Mesothelial cell of epicardium (in vitro differentiated cells): ENCODE measurements at regions not wholly inside any gene's neighbourhood (a gene's known extent, or its start where the extent isn't known, plus 50 kb on each side); places are given as distances from the start of the nearest gene placed in this dataset.

Experiments used
- DNase-seq, 2 experiments: peaks; one replicate each; pipeline ENCODE4 v3.0.0; 2021; ENCODE audit warnings: low spot score in 2 of 2; ENCODE audit not compliant: unreplicated experiment in 2 of 2
- H3K27ac Mint-ChIP-seq: 2 replicates; pipeline ENCODE4 v1.8.0; 2021; ENCODE audit warnings: mixed read lengths
- H3K27me3 Mint-ChIP-seq: 2 replicates; pipeline ENCODE4 v1.8.0; 2021; ENCODE audit warnings: low read depth, mixed read lengths
- H3K36me3 Mint-ChIP-seq: 2 replicates; pipeline ENCODE4 v1.8.0; 2021; ENCODE audit warnings: mixed read lengths
- H3K4me1 Mint-ChIP-seq: 2 replicates; pipeline ENCODE4 v1.8.0; 2021; ENCODE audit warnings: mixed read lengths
- H3K4me3 Mint-ChIP-seq: 2 replicates; pipeline ENCODE4 v1.8.0; 2021; ENCODE audit warnings: mild to moderate bottlenecking, moderate library complexity, mixed read lengths
- H3K9me3 Mint-ChIP-seq: 2 replicates; pipeline ENCODE4 v1.8.0; 2021; ENCODE audit warnings: mixed read lengths
- CTCF ChIP-seq: fragments of 200-600 bp; sonication (generic); IDR thresholded peaks from one replicate; pipeline ENCODE4 v1.5.0; 2021; ENCODE audit warnings: antibody characterized with exemption; ENCODE audit not compliant: unreplicated experiment

GRCh38 chr22:48680601-48681000 lies 1147.1 kb downstream of the BRD1 start:
- H3K27me3 Mint-ChIP-seq: peaks cover 3% of the 10 kb centered on the region
- no peak overlapping the region for H3K27ac Mint-ChIP-seq
- no peak overlapping the region for H3K4me3 Mint-ChIP-seq
- H3K36me3 Mint-ChIP-seq: no peaks in the 10 kb centered on the region
- no peaks in the 10 kb centered on the region for H3K4me1 Mint-ChIP-seq
- DNase-seq: no peak
- H3K9me3 Mint-ChIP-seq: no peaks in the 10 kb centered on the region
- TF ChIP-seq CTCF: no peak

GRCh38 chr22:48679656-48680555 lies 1147.8 kb downstream of the BRD1 start:
- no peak overlapping the region for H3K4me3 Mint-ChIP-seq
- H3K36me3 Mint-ChIP-seq: no peaks in the 10 kb centered on the region
- H3K4me1 Mint-ChIP-seq: no peaks in the 10 kb centered on the region
- TF ChIP-seq CTCF: no peak
- H3K27me3 Mint-ChIP-seq: peaks cover 3% of the 10 kb centered on the region
- DNase-seq: no peak
- no peaks in the 10 kb centered on the region for H3K9me3 Mint-ChIP-seq
- no peak overlapping the region for H3K27ac Mint-ChIP-seq

DNA sequence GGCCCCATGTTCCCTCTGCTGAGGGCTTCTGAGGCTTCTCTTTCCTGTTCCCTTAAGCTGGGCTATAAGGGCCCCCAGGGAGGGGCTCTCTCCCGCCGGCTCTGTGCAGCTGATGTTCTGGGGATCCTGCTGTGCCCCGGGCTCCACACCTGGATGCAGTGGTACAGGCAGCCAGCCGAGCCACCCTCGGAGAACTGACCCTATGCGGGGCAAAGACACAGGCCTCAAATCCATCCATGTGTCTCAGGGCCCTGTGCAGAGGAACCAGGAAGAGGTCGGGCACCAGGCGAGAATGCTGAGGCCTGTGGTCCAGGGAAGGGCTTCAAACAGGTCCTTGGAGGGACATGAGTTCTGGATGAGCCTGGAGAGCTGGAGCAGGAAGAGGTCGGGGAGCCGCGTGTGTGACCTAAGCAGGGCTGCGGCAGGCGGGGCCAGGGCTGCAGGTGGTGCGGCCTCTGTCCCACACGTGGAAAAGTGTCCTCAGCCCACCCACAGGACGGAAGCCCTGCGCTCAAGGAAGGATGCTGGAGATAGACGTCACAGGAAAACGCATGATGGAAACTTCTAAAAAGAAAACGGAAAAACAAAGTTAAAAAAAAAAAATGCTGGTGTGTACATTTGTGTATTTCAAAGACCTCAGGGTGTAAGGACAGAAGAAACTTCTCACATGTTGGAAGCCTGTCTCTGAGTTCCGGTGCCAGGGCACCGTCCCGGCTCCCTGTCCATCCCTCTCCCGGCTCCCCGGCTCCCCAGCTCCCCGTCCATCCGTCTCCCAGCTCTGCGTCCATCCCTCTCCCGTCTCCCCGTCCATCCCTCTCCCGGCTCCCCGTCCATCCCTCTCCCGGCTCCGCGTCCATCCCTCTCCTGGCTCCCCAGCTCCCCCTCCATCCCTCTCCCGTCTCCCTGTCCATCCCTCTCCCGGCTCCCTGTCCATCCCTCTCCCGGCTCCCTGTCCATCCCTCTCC lies 1149.2 kb downstream of the BRD1 start:
- Mint-ChIP-seq H3K27ac (no peak overlapping the region), H3K27me3 (peaks cover 3% of the 10 kb centered on the region), H3K9me3 (peaks cover 3% of the 10 kb centered on the region), H3K4me3 (no peak overlapping the region), H3K36me3 (no peaks in the 10 kb centered on the region), H3K4me1 (no peaks in the 10 kb centered on the region)
- no peak for DNase-seq
- TF ChIP-seq CTCF: no peak

- no peak overlapping the region for H3K27ac Mint-ChIP-seq
- H3K27me3 Mint-ChIP-seq: peaks cover 3% of the 10 kb centered on the region
- H3K4me1 Mint-ChIP-seq: no peaks in the 10 kb centered on the region
- no peaks in the 10 kb centered on the region for H3K36me3 Mint-ChIP-seq
- DNase-seq: no peak
- no peak for TF ChIP-seq CTCF
- H3K4me3 Mint-ChIP-seq: no peak overlapping the region
- peaks cover 9% of the 10 kb centered on the region for H3K9me3 Mint-ChIP-seq
These were observed 1150.1 kb downstream of the BRD1 start for GRCh38 chr22:48677621-48678020.

DNA sequence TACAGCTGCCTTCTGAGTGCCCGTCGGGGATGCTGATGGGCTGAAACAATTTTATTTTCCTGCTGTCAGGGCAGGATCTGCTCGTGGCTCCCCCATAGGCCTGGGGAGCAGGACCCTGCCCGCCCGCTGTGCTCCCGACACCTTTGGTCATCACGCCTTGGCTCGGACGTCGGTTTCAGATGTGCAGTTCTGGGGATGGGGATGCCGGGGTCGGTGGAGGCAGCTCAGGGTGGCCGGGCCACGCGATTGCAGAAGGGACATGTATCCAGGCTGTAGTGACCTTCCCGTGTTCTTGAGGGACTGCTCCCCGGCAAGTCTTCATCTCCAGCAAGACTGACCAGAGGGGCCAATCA lies 1150.5 kb downstream of the BRD1 start:
- Mint-ChIP-seq H3K4me1 (no peaks in the 10 kb centered on the region), H3K27me3 (peaks cover 3% of the 10 kb centered on the region), H3K4me3 (no peak overlapping the region), H3K27ac (no peak overlapping the region), H3K36me3 (no peaks in the 10 kb centered on the region), H3K9me3 (peaks cover 13% of the 10 kb centered on the region)
- no peak for DNase-seq
- no peak for TF ChIP-seq CTCF
